Sigmoid colon (tissue), 6 donors: ENCODE measurements at regions not wholly inside any gene's neighbourhood (a gene's known extent, or its start where the extent isn't known, plus 50 kb on each side); places are given as distances from the start of the nearest gene placed in this dataset.
"Not testable (repeated sequence)": the region's sequence is repeated elsewhere in the genome, so short reads cannot be mapped to it uniquely, and the experiment has no call there.

ENCODE experiments used
- DNase-seq: peaks from one replicate; pipeline ENCODE4 v3.0.0-alpha.2; 2019
- H3K27ac ChIP-seq, 4 donors: fragments of 200-600 bp; sonication (generic); one replicate each; pipeline ENCODE4 v1.5.1; 2016 to 2019; ENCODE audit warnings: mild to moderate bottlenecking in 1 of 4
- H3K27me3 ChIP-seq, 3 donors: fragments of 200-600 bp; sonication (generic); one replicate each; pipeline ENCODE4 v1.5.1; 2019; ENCODE audit warnings: mild to moderate bottlenecking in 1 of 3
- H3K36me3 ChIP-seq, 4 donors: fragments of 200-600 bp; sonication (generic); one replicate each; pipeline ENCODE4 v1.5.1; 2016 to 2019
- H3K4me1 ChIP-seq, 4 donors: fragments of 200-600 bp; sonication (generic); one replicate each; pipeline ENCODE4 v1.5.1; 2017 to 2019
- H3K4me3 ChIP-seq, 4 donors: fragments of 200-600 bp; sonication (generic); one replicate each; pipeline ENCODE4 v1.5.1; 2017 to 2019; ENCODE audit warnings: mild to moderate bottlenecking in 2 of 4, moderate library complexity in 1 of 4
- H3K9me3 ChIP-seq, 4 donors: fragments of 200-600 bp in 3 of 4; sonication (generic) in 3 of 4; one replicate each; pipeline versions ENCODE4 v1.5.1 to v1.6.1; 2013 to 2019
- EP300 ChIP-seq, 4 donors: sonication (generic); formaldehyde crosslinking; IDR thresholded peaks; one replicate each; pipeline ENCODE4 v1.6.1; 2017; ENCODE audit warnings: antibody characterized with exemption in 4 of 4
- POLR2A ChIP-seq, 2 donors: fragments of 450-650 bp; IDR thresholded peaks; one replicate each; pipeline ENCODE4 v1.6.1; 2016; ENCODE audit warnings: antibody characterized with exemption in 2 of 2, mild to moderate bottlenecking in 2 of 2, moderate library complexity in 2 of 2
- POLR2AphosphoS5 ChIP-seq, 4 donors: sonication (generic); formaldehyde crosslinking; IDR thresholded peaks; one replicate each; pipeline ENCODE4 v1.6.1; 2017; ENCODE audit warnings: antibody characterized with exemption in 4 of 4
- WGBS, 2 donors: extraction: QIAGEN DNeasy Blood & Tissue Kit; methylation state at CpG; one replicate each; pipeline ENCODE4 v1.1.7; 2013; 5-methylcytosine and 5-hydroxymethylcytosine counted together
- intact Hi-C: fragments of 100-400 bp; cut with DNase I; formaldehyde crosslinking; loops from one replicate; pipeline ENCODE4 v1.15.1; 2023
- TF ChIP-seq, protein P1 (sequence below), 4 experiments: fragments of 450-650 bp in 3 of 4; fragments of 200-600 bp in 1 of 4; IDR thresholded peaks; one replicate each; pipeline ENCODE4 v1.5.1; 2016 to 2019; ENCODE audit warnings: antibody characterized with exemption in 4 of 4, mild to moderate bottlenecking in 3 of 4, moderate library complexity in 2 of 4
- donor health status: healthy with polysubstance abuse.
- donor health status: healthy.

DNA sequence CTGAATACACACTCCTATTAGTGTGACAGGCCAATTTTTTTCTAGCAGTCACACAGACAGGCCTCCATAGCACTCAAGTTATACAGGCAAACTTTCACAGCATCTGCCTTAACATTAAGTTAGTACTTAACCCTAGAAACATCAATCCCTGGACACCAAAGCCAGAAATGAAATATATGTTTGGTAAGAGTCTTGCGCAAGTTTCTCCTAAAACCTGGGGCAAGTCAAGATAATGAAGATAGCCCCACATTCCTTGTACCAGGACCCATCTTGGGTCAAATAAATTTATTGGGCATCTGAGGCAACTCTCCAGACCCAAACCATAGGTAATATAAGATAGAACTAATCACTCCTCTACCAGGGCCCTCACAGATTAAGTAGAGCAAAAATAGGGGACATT is 70.8 kb upstream of the ZNF92 start:
- no peak overlapping the region for H3K4me3 ChIP-seq
- no peaks in the 10 kb centered on the region for H3K9me3 ChIP-seq
- no peak for DNase-seq
- WGBS, 2 donors = 97 to 98% methylated on average over 1 of the region's 1 CpG
- intact Hi-C loops = loop anchor here (5.0 kb wide), 1 partner anchor 356 kb away; no protein-coding TSS in a partner anchor
- H3K27me3 ChIP-seq = no peaks in the 10 kb centered on the region
- H3K4me1 ChIP-seq = no peaks in the 10 kb centered on the region
- no peak overlapping the region for H3K27ac ChIP-seq
- TF ChIP-seq POLR2A (IDR thresholded peaks at IDR 0.05) (no peak), EP300 (IDR thresholded peaks at IDR 0.05) (no peak), POLR2AphosphoS5 (IDR thresholded peaks at IDR 0.05) (no peak)
- TF ChIP-seq, protein P1, sequence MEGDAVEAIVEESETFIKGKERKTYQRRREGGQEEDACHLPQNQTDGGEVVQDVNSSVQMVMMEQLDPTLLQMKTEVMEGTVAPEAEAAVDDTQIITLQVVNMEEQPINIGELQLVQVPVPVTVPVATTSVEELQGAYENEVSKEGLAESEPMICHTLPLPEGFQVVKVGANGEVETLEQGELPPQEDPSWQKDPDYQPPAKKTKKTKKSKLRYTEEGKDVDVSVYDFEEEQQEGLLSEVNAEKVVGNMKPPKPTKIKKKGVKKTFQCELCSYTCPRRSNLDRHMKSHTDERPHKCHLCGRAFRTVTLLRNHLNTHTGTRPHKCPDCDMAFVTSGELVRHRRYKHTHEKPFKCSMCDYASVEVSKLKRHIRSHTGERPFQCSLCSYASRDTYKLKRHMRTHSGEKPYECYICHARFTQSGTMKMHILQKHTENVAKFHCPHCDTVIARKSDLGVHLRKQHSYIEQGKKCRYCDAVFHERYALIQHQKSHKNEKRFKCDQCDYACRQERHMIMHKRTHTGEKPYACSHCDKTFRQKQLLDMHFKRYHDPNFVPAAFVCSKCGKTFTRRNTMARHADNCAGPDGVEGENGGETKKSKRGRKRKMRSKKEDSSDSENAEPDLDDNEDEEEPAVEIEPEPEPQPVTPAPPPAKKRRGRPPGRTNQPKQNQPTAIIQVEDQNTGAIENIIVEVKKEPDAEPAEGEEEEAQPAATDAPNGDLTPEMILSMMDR (IDR thresholded peaks at IDR 0.05) = no peak
- no peaks in the 10 kb centered on the region for H3K36me3 ChIP-seq

DNA sequence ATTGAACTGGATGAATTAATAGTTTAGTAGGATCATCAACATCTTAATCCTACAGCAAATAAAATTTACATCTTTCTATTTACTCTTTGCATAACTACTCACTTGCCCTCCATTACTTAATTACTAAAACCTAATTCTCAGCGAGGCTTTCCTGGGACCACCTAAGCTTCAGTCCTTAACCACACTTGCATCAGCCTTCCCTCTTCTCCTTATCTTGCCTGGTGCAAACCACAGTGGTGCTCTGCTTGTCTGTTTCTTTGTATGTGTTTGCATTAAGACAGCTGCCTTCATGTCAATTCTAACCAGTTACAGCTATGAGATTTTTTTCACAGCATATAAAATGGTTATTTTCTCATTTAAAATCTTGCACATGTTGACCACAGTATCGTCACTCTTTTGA is 72.6 kb upstream of the ZNF92 start:
- Histone ChIP-seq H3K4me3 (no peak overlapping the region), H3K9me3 (no peaks in the 10 kb centered on the region), H3K36me3 (no peaks in the 10 kb centered on the region), H3K27me3 (no peaks in the 10 kb centered on the region), H3K4me1 (no peaks in the 10 kb centered on the region), H3K27ac (no peak overlapping the region)
- intact Hi-C loops = loop anchor here (5.0 kb wide), 1 partner anchor 354 kb away; no protein-coding TSS in a partner anchor
- TF ChIP-seq POLR2A (IDR thresholded peaks at IDR 0.05) = no peak
- TF ChIP-seq, protein P1 (IDR thresholded peaks at IDR 0.05) = no peak
- TF ChIP-seq POLR2AphosphoS5 (IDR thresholded peaks at IDR 0.05) = no peak
- no peak for TF ChIP-seq EP300 (IDR thresholded peaks at IDR 0.05)
- 50 to 53% methylated on average over 2 of the region's 2 CpGs for WGBS, 2 donors
- DNase-seq = no peak

DNA sequence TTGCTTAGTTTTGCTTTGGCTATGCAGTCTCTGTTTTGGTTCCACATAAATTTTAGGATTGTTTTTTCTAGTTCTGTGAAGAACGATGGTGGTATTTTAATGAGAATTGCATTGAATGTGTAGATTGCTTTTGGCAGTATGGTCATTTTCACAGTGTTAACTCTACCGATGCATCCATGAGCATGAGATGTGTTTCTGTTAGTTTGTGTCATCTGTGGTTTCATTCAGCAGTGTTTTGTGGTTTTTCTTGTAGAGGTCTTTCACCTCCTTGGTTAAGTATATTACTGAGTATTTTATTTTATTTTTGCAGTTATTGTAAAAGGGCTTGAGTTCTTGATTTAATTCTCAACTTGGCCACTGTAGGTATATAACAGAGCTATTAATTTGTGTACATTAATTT is 78.2 kb upstream of the ZNF92 start:
- Histone ChIP-seq H3K4me3 (no peak overlapping the region), H3K4me1 (no peaks in the 10 kb centered on the region), H3K27me3 (no peaks in the 10 kb centered on the region), H3K9me3 (no peaks in the 10 kb centered on the region), H3K36me3 (no peaks in the 10 kb centered on the region), H3K27ac (no peak overlapping the region)
- 67 to 84% methylated on average over 2 of the region's 2 CpGs for WGBS, 2 donors
- intact Hi-C loops = no loop called here
- no peak for DNase-seq
- TF ChIP-seq, protein P1 (IDR thresholded peaks at IDR 0.05) = no peak
- TF ChIP-seq EP300 (IDR thresholded peaks at IDR 0.05) = no peak
- no peak for TF ChIP-seq POLR2AphosphoS5 (IDR thresholded peaks at IDR 0.05)
- TF ChIP-seq POLR2A (IDR thresholded peaks at IDR 0.05) = no peak

DNA sequence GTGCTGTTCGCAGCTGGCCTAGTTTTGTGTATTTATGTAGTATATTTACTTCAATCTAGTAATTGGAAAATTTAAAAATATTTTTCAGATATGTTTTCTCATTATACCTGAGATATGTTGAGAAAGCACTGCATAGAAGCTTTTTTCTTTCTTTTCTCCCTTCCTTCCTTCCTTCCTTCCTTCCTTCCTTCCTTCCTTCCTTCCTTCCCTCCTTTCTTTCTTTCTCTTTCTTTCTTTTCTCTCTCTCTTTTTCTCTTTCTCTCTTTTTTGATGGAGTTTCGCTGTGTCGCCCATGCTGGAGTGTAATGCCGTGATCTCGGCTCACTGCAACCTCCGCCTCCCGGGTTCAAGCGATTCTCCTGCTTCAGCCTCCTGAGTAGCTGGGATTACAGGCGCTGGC is 83.3 kb upstream of the ZNF92 start:
- intact Hi-C loops, H3K36me3 ChIP-seq, H3K4me3 ChIP-seq, H3K27ac ChIP-seq, DNase-seq, H3K9me3 ChIP-seq, H3K27me3 ChIP-seq, H3K4me1 ChIP-seq: not testable (repeated sequence)
- WGBS, 2 donors = 96 to 97% methylated on average over 9 of the region's 9 CpGs

DNA sequence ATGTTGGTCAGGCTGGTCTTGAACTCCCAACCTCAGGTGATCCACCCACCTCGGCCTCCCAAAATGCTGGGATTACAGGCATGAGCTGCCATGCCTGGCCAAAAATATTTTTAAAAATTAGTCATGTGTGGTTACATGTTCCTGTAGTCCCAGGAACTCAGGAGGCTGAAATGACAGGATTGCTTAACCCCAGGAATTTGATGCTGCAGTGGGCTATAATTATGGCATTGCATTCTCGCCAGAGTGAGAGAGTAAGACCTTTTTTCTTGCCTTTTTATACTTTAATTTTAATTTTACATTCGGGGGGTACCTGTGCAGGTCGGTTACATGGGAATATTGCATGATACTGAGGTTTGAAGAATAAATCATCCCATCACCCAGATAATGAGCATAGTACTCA is 86.6 kb upstream of the ZNF92 start:
- Histone ChIP-seq H3K36me3 (no peaks in the 10 kb centered on the region), H3K4me1 (no peaks in the 10 kb centered on the region), H3K9me3 (no peaks in the 10 kb centered on the region), H3K27me3 (no peaks in the 10 kb centered on the region), H3K4me3 (no peak overlapping the region), H3K27ac (no peak overlapping the region)
- TF ChIP-seq POLR2AphosphoS5 (IDR thresholded peaks at IDR 0.05) = no peak
- no peak for TF ChIP-seq POLR2A (IDR thresholded peaks at IDR 0.05)
- intact Hi-C loops = no loop called here
- 83 to 90% methylated on average over 4 of the region's 4 CpGs for WGBS, 2 donors
- DNase-seq = no peak
